MM.1S (cell line): ENCODE measurements at regions not wholly inside any gene's neighbourhood (a gene's known extent, or its start where the extent isn't known, plus 50 kb on each side); places are given as distances from the start of the nearest gene placed in this dataset.

ENCODE experiments used
- EZH2 ChIP-seq: fragments of 300-600 bp; sonication (generic); optimal IDR thresholded peaks from 2 replicates; pipeline ENCODE3; 2017; ENCODE audit warnings: low read depth, mild to moderate bottlenecking, antibody characterized with exemption, low read length, mixed read lengths
- TF ChIP-seq, protein P1 (sequence below): fragments of 300-600 bp; sonication (generic); IDR thresholded peaks from 2 replicates; pipeline ENCODE4 v1.5.1; 2016; ENCODE audit warnings: antibody characterized with exemption, low read length, mixed read lengths

DNA sequence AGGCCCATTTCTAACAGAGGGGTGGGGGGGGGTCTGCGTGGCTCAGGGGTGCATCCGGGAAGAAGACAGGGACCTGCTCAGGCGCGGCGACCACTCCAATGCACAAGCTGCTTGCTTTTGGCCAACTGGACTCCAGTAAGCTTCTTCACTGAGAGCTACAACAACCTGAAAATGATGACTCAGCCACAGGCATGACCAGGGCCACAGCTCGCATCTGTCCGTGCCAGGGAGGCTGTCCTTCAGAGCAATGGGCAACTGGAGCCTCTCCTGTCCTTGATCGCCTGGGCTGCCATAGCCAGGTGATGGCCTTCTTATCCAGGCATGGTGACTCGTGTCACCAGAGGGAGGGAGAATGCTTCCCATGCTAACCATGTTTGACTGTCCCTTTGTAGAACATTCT is 81.6 kb upstream of the RNF32 start:
- TF ChIP-seq, protein P1, sequence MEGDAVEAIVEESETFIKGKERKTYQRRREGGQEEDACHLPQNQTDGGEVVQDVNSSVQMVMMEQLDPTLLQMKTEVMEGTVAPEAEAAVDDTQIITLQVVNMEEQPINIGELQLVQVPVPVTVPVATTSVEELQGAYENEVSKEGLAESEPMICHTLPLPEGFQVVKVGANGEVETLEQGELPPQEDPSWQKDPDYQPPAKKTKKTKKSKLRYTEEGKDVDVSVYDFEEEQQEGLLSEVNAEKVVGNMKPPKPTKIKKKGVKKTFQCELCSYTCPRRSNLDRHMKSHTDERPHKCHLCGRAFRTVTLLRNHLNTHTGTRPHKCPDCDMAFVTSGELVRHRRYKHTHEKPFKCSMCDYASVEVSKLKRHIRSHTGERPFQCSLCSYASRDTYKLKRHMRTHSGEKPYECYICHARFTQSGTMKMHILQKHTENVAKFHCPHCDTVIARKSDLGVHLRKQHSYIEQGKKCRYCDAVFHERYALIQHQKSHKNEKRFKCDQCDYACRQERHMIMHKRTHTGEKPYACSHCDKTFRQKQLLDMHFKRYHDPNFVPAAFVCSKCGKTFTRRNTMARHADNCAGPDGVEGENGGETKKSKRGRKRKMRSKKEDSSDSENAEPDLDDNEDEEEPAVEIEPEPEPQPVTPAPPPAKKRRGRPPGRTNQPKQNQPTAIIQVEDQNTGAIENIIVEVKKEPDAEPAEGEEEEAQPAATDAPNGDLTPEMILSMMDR, result no peak
- no peak for TF ChIP-seq EZH2
